Urinary bladder (tissue), 3 donors: ENCODE measurements at regions not wholly inside any gene's neighbourhood (a gene's known extent, or its start where the extent isn't known, plus 50 kb on each side); places are given as distances from the start of the nearest gene placed in this dataset.
"Not testable (repeated sequence)": the region's sequence is repeated elsewhere in the genome, so short reads cannot be mapped to it uniquely, and the experiment has no call there.

Experiments used
- DNase-seq: peaks from one replicate; pipeline ENCODE4 v3.0.0-alpha.2; 2015; ENCODE audit errors: extremely low spot score
- H3K27ac ChIP-seq: one replicate; pipeline ENCODE4 v1.5.1; 2013; ENCODE audit warnings: low read depth, mild to moderate bottlenecking, moderate library complexity
- H3K36me3 ChIP-seq: one replicate; pipeline ENCODE4 v1.6.1; 2013; ENCODE audit warnings: mild to moderate bottlenecking, moderate library complexity; ENCODE audit not compliant: insufficient read depth
- H3K4me1 ChIP-seq: one replicate; pipeline ENCODE4 v1.6.1; 2013; ENCODE audit warnings: mild to moderate bottlenecking, moderate library complexity; ENCODE audit not compliant: insufficient read depth
- H3K4me3 ChIP-seq: one replicate; pipeline ENCODE4 v1.5.1; 2013; ENCODE audit warnings: low read depth, low read length
- WGBS: extraction: QIAGEN DNeasy Blood & Tissue Kit; methylation state at CpG from one replicate; pipeline ENCODE4 v1.1.7; 2013; 5-methylcytosine and 5-hydroxymethylcytosine counted together
- donor health status: healthy with polysubstance abuse.
- donor health status: healthy.

- no peak overlapping the region for H3K27ac ChIP-seq
- H3K4me1 ChIP-seq: no peaks in the 10 kb centered on the region
- DNase-seq: no peak
- H3K4me3 ChIP-seq: no peak overlapping the region
- WGBS: 71% methylated on average over 2 of the region's 2 CpGs
- H3K36me3 ChIP-seq: no peaks in the 10 kb centered on the region
These were observed 125.1 kb upstream of the STARD13 start for GRCh38 chr13:33410619-33411018.

DNA sequence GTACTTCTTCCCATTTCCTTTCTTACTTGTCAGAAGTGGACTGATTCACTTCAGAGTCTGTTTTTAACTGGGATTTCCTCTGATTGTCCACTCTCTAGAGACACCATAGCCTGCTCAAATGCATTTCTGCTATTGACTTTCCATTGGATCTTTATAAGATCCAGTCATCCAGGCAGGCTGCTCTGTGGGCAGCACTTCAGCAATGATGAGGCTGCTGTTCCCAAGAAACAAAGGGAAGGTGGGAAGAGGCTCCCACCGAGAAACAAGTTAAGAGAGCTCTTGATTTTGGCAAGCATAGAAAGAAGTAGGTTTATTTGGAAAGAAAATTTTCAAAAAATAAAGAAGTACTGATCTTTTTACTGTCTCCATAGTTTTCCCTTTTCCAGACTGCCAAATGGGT lies 125.8 kb upstream of the STARD13 start:
- H3K4me3 ChIP-seq: no peak overlapping the region
- no peaks in the 10 kb centered on the region for H3K4me1 ChIP-seq
- no peak for DNase-seq
- H3K36me3 ChIP-seq: no peaks in the 10 kb centered on the region
- 69% methylated on average over 1 of the region's 1 CpG for WGBS
- H3K27ac ChIP-seq: no peak overlapping the region

GRCh38 chr13:33415822-33416221 lies 130.3 kb upstream of the STARD13 start:
- H3K27ac ChIP-seq: no peak overlapping the region
- no peaks in the 10 kb centered on the region for H3K36me3 ChIP-seq
- H3K4me1 ChIP-seq: no peaks in the 10 kb centered on the region
- WGBS: 70% methylated on average over 1 of the region's 1 CpG
- H3K4me3 ChIP-seq: no peak overlapping the region
- no peak for DNase-seq

- H3K4me3 ChIP-seq, H3K27ac ChIP-seq, H3K36me3 ChIP-seq, H3K4me1 ChIP-seq, DNase-seq: not testable (repeated sequence)
- WGBS: 82% methylated on average over 7 of the region's 7 CpGs
These were observed 132.8 kb upstream of the STARD13 start for GRCh38 chr13:33418224-33418953.

DNA sequence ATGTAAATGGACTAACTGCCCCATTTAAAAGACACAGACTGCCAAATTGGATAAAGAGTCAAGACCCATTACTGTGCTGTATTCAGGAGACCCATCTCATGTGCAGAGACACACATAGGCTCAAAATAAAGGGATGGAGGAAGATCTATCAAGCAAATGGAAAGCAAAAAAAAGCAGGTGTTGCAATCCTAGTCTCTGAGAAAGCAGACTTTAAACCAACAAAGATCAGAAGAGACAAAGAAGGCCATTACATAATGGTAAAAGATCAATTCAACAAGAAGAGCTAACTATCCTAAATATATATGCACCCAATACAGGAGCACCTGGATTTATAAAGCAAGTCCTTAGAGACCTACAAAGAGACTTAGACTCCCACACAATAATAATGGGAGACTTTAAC lies 134.6 kb upstream of the STARD13 start:
- not testable (repeated sequence) for H3K4me3 ChIP-seq, H3K27ac ChIP-seq, DNase-seq, H3K4me1 ChIP-seq, H3K36me3 ChIP-seq

DNA sequence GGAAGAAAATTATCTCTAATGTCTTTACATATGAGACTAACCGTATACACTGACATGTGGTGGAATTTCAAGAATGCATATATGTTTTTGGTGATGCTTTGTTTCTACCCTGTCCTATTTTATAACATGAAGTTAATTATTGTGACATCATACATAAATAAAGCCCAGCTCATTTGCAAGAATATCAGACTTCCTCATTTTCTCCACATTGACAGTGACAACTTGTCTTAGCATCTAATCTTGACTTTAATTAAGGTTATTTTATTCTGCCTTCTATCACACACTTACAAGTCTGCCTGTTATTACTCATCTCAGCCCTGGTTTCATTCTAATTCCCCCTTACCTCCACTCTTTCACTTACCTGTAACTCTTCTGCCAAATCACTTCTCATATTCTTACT lies 140.6 kb upstream of the STARD13 start:
- Histone ChIP-seq H3K4me1 (no peaks in the 10 kb centered on the region), H3K27ac (no peak overlapping the region), H3K36me3 (no peaks in the 10 kb centered on the region), H3K4me3 (no peak overlapping the region)
- DNase-seq: no peak
- 90% methylated on average over 1 of the region's 1 CpG for WGBS

GRCh38 chr13:33433316-33433715 lies 147.8 kb upstream of the STARD13 start:
- H3K4me1 ChIP-seq: no peaks in the 10 kb centered on the region
- no peak for DNase-seq
- no peaks in the 10 kb centered on the region for H3K36me3 ChIP-seq
- H3K27ac ChIP-seq: no peak overlapping the region
- H3K4me3 ChIP-seq: no peak overlapping the region
- 87% methylated on average over 6 of the region's 6 CpGs for WGBS

DNA sequence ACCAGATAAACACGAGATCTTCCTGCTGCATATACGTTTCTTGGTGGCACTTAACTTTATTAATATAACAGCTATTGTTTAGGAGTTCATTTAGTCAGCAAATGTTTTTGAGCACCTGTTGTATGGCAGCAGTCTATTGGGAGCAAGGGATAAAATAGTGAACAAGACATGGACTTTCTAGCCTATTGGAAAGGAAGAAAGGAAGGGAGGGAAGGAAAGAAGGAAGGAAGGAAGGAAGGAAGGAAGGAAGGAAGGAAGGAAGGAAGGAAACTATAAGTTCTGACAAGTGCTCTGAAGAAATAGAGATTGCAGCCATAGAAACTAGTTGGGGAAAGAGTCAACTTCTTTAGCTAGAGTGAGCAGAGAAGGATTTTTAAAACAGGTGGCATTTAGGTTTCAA lies 149.1 kb upstream of the STARD13 start:
- H3K36me3 ChIP-seq: no peaks in the 10 kb centered on the region
- no peak overlapping the region for H3K27ac ChIP-seq
- H3K4me1 ChIP-seq: no peaks in the 10 kb centered on the region
- 69% methylated on average over 2 of the region's 2 CpGs for WGBS
- no peak for DNase-seq
- no peak overlapping the region for H3K4me3 ChIP-seq

DNA sequence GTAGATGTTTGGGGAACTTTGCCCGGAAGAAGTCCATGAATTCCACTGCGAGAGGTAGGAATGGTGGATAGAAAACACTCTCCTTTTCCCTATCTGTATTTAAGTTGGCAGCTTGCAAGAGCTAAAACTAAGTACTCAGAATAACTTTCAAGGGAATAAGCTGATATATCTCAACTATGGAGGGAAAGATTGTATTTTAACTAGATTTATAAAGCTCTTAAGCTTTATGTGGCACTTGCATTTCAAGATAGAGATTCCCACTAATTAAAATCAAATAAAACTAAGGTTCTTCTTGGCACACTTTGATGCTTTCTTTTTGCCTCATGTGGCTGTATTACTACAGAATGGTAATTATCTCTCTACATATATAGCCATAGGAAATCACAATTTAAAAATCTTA lies 149.7 kb upstream of the STARD13 start:
- 60% methylated on average over 2 of the region's 2 CpGs for WGBS

DNA sequence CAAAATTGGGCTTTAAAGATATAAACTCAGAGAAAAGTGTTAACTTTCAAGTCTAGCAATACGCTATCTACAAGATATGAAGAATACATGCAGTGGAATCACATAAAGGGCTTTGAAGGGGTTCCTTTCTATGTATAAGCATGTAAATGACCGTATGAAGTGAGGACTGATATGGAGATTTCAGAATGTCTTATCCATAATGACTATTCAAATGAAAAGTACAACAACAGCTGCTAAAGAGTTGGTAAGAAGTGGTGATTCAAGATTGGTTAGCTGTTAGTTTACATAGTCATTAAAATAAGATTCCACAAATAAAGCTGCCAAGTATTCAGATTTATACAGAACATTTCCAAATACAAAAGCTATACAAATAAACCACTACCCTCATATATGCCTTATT lies 153.4 kb upstream of the STARD13 start:
- Histone ChIP-seq H3K4me1 (no peaks in the 10 kb centered on the region), H3K27ac (no peak overlapping the region), H3K36me3 (no peaks in the 10 kb centered on the region), H3K4me3 (no peak overlapping the region)
- 95% methylated on average over 2 of the region's 2 CpGs for WGBS
- no peak for DNase-seq

More for the DNA sequence above, 149.7 kb upstream of the STARD13 start:
- Histone ChIP-seq H3K36me3 (no peaks in the 10 kb centered on the region), H3K4me3 (no peak overlapping the region), H3K27ac (no peak overlapping the region), H3K4me1 (no peaks in the 10 kb centered on the region)
- no peak for DNase-seq

- no peak for DNase-seq
- Histone ChIP-seq H3K27ac (no peak overlapping the region), H3K4me3 (no peak overlapping the region), H3K4me1 (no peaks in the 10 kb centered on the region), H3K36me3 (no peaks in the 10 kb centered on the region)
- WGBS: 89% methylated on average over 1 of the region's 1 CpG
These were observed 155.5 kb upstream of the STARD13 start for GRCh38 chr13:33441015-33441414.

DNA sequence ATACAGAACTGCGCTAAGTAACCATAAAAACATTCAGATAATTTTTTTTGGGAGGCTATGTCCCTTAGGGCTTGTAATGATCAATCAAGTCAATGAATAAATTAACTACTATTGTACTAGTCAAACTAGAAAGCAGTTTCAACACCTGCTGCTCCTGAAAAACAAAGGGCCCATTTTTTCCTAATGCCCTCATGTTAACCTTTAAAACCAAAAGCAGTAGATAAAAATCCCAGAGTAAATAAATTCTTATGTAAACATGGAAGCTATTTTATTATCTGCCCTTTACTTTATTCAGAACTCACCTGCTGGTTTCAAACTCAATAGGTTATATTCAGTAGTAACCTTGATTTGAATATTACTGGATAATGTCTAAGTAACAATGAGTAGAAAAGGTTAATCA lies 159.5 kb upstream of the STARD13 start:
- no peaks in the 10 kb centered on the region for H3K4me1 ChIP-seq
- no peaks in the 10 kb centered on the region for H3K36me3 ChIP-seq
- no peak overlapping the region for H3K4me3 ChIP-seq
- H3K27ac ChIP-seq: no peak overlapping the region
- 92% methylated on average over 1 of the region's 1 CpG for WGBS
- no peak for DNase-seq

DNA sequence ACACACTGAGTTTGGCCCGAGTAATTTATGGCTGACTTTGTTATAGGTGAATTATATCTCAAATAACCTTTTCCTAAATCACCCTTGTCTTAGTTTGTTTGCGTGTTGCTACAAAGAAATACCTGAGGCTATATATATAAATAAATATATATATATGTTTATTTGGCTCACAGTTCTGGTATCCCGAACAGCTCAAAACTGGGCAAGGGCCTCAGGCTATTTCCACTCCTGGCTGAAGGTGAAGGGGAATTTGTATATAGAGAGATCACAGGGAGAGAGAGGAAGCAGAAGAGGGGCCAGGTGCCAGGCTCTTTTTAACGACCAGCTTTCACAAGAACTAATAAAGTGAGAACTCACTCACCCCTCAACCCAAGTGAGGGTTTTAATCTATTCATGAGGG lies 159.9 kb upstream of the STARD13 start:
- no peak overlapping the region for H3K27ac ChIP-seq
- no peaks in the 10 kb centered on the region for H3K4me1 ChIP-seq
- 69% methylated on average over 4 of the region's 4 CpGs for WGBS
- no peak overlapping the region for H3K4me3 ChIP-seq
- no peaks in the 10 kb centered on the region for H3K36me3 ChIP-seq
- no peak for DNase-seq

DNA sequence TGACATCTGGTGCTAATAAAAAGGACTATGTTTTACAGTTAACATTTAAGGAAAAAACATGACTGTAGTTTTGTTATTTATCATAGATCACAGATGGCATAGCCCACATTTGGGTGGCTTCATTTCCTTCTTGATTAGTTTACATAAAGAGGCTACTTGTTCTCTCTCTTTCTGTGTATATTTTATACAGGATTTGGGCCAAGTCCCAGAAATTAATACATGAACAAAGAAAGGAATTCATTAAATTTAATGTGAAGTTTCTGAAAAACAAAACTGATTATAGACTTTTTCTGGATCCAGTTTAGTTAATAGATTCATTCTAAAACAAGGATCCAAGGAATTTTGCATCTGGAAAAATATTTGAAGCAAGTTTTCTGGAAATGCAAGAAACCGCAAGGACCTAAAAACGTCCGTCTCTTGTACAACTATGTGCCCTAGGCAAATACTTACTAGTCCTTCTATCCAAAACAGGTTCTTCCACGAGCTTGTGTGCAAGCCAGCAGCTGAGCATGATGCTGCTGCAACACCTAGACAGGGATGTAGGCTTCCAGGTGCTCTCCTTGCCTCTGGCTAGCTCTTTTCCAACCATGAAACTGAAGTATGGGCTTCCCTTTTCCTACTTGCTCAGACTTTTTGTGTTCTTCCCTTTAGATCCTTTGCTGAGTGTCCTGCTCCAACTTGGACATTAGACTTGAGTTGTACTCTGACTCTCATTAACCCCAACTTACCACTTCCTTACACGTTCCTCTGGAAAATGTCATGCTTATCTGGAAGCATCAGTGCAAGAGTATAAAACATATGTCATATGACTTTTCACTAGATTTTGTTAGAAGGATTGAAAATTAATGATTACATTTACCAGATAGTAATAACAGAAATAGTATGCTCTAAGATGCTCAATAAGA lies 161.5 kb upstream of the STARD13 start:
- WGBS: 59% methylated on average over 5 of the region's 5 CpGs
- H3K27ac ChIP-seq: no peak overlapping the region
- DNase-seq: no peak
- H3K36me3 ChIP-seq: no peaks in the 10 kb centered on the region
- no peaks in the 10 kb centered on the region for H3K4me1 ChIP-seq
- H3K4me3 ChIP-seq: no peak overlapping the region
